GM12875 (cell line): ENCODE measurements at regions not wholly inside any gene's neighbourhood (a gene's known extent, or its start where the extent isn't known, plus 50 kb on each side); places are given as distances from the start of the nearest gene placed in this dataset.

Source experiments
- H3K4me3 ChIP-seq: one replicate; pipeline ENCODE4 v1.5.1; 2011; ENCODE audit warnings: low read depth, low read length, control low read depth
- TF ChIP-seq, protein P1 (sequence below): IDR thresholded peaks from 2 replicates; pipeline ENCODE4 v1.5.1; 2011; ENCODE audit warnings: low read depth, mild to moderate bottlenecking, control low read depth, inconsistent platforms, low read length, moderate library complexity, borderline replicate concordance; ENCODE audit not compliant: insufficient read depth

DNA sequence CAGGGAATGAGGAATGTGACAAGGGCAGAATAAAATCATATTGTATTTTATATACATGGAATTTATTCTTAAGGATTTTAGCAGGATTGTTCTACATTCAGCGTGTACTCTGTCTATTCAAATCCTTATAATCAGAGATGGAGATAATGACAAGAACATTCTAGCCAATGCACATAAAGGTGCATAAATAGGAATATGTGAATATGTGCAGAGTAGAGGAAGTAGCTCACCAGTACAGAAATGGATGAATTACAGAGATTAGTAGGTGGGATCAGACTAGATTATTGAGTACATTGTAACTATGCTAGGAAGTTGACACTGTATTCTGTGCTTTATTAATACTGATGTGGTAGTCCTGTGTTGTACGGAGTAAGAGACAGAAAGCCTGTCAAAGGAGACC, 1308.8 kb downstream of the FAM181B start:
- no peak overlapping the region for H3K4me3 ChIP-seq
- TF ChIP-seq, protein P1, sequence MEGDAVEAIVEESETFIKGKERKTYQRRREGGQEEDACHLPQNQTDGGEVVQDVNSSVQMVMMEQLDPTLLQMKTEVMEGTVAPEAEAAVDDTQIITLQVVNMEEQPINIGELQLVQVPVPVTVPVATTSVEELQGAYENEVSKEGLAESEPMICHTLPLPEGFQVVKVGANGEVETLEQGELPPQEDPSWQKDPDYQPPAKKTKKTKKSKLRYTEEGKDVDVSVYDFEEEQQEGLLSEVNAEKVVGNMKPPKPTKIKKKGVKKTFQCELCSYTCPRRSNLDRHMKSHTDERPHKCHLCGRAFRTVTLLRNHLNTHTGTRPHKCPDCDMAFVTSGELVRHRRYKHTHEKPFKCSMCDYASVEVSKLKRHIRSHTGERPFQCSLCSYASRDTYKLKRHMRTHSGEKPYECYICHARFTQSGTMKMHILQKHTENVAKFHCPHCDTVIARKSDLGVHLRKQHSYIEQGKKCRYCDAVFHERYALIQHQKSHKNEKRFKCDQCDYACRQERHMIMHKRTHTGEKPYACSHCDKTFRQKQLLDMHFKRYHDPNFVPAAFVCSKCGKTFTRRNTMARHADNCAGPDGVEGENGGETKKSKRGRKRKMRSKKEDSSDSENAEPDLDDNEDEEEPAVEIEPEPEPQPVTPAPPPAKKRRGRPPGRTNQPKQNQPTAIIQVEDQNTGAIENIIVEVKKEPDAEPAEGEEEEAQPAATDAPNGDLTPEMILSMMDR = no peak

DNA sequence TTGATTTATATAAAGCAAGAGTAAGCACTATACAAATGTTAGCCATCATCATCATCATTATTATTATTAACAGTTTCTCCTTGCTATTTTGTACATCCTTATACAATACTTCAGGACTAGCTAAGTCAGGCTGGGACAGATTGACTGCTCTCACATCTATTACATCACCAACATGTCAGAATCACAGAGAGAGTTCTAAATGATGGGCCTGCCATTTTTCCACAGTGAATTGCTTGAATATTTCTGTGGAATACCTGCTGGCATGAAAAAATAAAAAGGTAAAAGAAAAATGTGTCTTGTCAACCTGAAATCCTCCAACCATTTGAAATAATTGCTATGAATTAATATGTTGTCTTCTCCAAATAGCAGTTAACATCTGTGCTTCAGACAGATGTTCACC, 1311.3 kb downstream of the FAM181B start:
- no peak overlapping the region for H3K4me3 ChIP-seq
- TF ChIP-seq, protein P1 = no peak

DNA sequence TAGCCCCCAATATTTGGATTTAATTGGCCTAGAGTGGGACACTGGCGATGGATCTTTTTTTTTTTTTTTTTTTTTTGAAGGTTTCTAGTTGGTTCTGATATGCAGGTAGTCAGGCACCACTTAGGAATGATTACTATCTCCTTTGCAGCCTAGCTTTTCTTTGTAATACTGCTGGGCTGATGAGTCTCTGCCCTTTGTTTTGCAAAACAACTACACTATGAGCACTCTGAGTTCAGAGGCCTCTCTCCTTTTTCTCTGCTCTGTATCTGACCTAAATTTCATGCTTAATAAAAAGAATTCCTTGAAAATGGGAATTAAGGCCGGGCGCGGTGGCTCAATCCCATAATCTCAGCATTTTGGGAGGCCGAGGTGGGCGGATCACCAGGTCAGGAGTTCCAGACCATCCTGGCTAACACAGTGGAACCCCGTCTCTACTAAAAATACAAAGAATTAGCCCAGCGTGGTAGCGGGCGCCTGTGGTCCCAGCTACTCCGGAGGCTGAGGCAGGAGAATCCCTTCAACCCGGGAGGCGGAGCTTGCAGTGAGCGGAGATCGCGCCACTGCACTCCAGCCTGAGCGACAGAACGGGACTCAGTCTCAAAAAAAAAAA, 1312.3 kb downstream of the FAM181B start:
- TF ChIP-seq, protein P1 = no peak
- H3K4me3 ChIP-seq = no peak overlapping the region

DNA sequence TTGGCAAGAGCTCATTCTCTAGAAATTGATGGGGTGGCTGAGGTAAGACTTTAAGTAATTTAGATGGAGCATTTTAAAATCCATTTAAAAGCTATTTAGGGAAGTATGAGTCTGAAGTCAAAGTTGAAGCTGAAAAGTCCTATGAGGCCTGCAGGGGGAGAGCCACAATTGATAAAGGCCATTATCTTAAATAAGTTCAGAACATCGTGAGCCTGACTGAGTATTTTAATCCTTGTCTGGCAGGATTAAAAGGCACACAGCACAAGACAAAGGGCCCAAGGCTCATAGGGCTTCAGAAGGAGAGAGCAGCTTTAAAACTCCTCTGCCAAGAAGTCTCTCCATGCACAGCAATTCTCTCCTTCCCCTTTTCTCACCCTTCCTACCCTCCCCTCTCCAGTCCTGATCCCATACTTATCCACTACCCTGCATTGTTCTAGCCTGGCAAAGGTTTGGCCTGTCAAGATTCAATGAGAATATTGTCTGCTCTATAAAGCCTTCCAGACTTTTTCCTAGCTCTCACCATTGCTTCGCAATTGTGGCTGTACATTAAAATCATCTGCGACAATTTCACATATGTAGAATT, 1312.9 kb downstream of the FAM181B start:
- TF ChIP-seq, protein P1 = no peak
- no peak overlapping the region for H3K4me3 ChIP-seq

DNA sequence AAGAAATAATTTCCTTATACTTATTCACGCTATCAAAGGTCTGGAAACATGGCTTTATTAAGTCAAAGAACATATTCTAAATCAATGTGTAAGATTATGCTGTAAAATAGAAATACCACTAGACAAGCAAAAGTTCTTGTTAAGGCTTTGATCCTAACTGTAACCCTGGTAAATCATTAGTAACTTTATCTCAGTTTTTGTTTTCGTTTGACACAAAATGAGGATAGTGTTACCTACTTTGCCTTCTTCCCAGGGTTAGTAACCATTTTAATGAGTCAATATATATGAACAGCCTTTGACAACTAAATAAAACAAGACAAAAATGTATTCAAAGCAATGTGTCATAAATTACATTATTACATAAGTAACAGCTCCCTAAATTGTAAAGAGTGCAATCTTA, 1336.3 kb downstream of the FAM181B start:
- TF ChIP-seq, protein P1 = no peak
- no peak overlapping the region for H3K4me3 ChIP-seq

DNA sequence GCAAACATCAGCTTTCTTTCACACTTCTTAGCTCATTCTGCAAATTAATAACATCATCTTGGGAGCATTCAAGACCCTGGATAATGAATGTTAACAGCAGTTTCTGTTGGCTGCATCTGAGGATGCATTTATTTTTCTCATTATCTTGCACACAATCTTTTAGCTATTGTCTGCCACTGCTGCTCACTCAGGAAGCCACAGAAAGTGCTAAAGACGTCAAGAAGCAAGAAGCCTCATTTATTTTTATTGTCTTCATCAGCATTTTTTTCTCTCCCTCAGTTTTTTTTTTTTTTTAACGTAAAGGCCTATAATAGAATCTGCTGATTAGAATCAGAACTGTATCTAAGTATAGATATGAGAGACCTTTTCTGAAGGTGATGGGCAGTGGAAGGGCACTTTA, 1339.4 kb downstream of the FAM181B start:
- H3K4me3 ChIP-seq = no peak overlapping the region
- TF ChIP-seq, protein P1 = no peak

DNA sequence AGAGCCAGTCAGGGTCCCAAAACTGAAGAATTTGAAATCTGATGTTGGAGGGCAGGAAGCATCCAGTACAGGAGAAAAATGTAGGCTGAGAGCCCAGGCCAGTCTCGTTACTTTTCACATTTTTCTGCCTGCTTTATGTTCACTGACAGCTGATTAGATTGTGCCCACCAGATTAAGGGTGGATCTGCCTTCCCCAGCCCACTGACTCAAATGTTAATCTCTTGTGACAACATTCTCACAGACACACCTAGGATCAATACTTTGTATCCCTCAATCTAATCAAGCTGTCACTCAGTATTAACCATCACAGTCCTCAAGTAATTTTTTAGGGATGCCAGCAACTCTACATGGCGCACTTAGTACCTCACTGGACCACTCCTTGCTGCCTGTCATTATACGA, 1345.3 kb downstream of the FAM181B start:
- TF ChIP-seq, protein P1 = no peak
- H3K4me3 ChIP-seq = no peak overlapping the region
